HepG2 (cell line): ENCODE measurements at regions not wholly inside any gene's neighbourhood (a gene's known extent, or its start where the extent isn't known, plus 50 kb on each side); places are given as distances from the start of the nearest gene placed in this dataset.

Source experiments
- CSRNP1 ChIP-seq: sonication (generic); formaldehyde crosslinking; IDR thresholded peaks from 2 replicates; pipeline ENCODE4 v1.8.1; 2023; ENCODE audit warnings: mild to moderate bottlenecking, missing genetic modification reagents
- E2F5 ChIP-seq: sonication (generic); formaldehyde crosslinking; conservative IDR thresholded peaks from 2 replicates; pipeline ENCODE4 v1.4.0; 2020; ENCODE audit warnings: missing genetic modification reagents
- JARID2 ChIP-seq: sonication (generic); formaldehyde crosslinking; IDR thresholded peaks from 2 replicates; pipeline ENCODE4 v1.8.1; 2023; ENCODE audit warnings: missing genetic modification reagents, inconsistent platforms; ENCODE audit not compliant: insufficient replicate concordance
- KDM3A ChIP-seq: IDR thresholded peaks from 2 replicates; pipeline ENCODE4 v1.6.1; 2018; ENCODE audit warnings: low read depth, missing compliant biosample characterization
- NFATC3 ChIP-seq: sonication (generic); formaldehyde crosslinking; IDR thresholded peaks from 2 replicates; pipeline ENCODE4 v1.5.1; 2020; ENCODE audit warnings: mild to moderate bottlenecking, missing genetic modification reagents
- RBAK ChIP-seq: sonication (generic); formaldehyde crosslinking; IDR thresholded peaks from 2 replicates; pipeline ENCODE4 v1.5.1; 2020; ENCODE audit warnings: mild to moderate bottlenecking, missing genetic modification reagents
- SOX5 ChIP-seq: IDR thresholded peaks from 2 replicates; pipeline ENCODE4 v1.6.1; 2016; ENCODE audit warnings: borderline replicate concordance
- U2AF2 ChIP-seq: fragments of 200-400 bp; formaldehyde crosslinking; IDR thresholded peaks from 2 replicates; pipeline ENCODE4 v1.6.1; 2017; ENCODE audit warnings: low read depth, mild to moderate bottlenecking, low read length
- ZHX1 ChIP-seq: sonication (generic); formaldehyde crosslinking; IDR thresholded peaks from 2 replicates; pipeline ENCODE4 v1.8.1; 2022; ENCODE audit warnings: low read depth, mild to moderate bottlenecking, missing genetic modification reagents
- ZMYM4 ChIP-seq: sonication (generic); formaldehyde crosslinking; IDR thresholded peaks from 2 replicates; pipeline ENCODE4 v1.8.1; 2023; ENCODE audit warnings: mild to moderate bottlenecking, missing genetic modification reagents
- ZNF180 ChIP-seq: sonication (generic); formaldehyde crosslinking; IDR thresholded peaks from 2 replicates; pipeline ENCODE4 v1.4.0; 2020; ENCODE audit warnings: low read depth, missing genetic modification reagents, borderline replicate concordance
- ZNF329 ChIP-seq: sonication (generic); formaldehyde crosslinking; IDR thresholded peaks from 2 replicates; pipeline ENCODE4 v1.9.0; 2021; ENCODE audit warnings: low read depth, mild to moderate bottlenecking, missing genetic modification reagents
- ZNF33A ChIP-seq: sonication (generic); formaldehyde crosslinking; IDR thresholded peaks from 2 replicates; pipeline ENCODE4 v1.5.1; 2020; ENCODE audit warnings: missing genetic modification reagents, mild to moderate bottlenecking, moderate library complexity, borderline replicate concordance
- ZNF775 ChIP-seq: sonication (generic); formaldehyde crosslinking; IDR thresholded peaks from 2 replicates; pipeline ENCODE4 v1.4.0; 2020; ENCODE audit warnings: missing genetic modification reagents, mild to moderate bottlenecking, moderate library complexity, borderline replicate concordance
- TF ChIP-seq, protein P1 (sequence below): sonication (generic); formaldehyde crosslinking; IDR thresholded peaks from 2 replicates; pipeline ENCODE4 v1.4.0; 2020; ENCODE audit warnings: mild to moderate bottlenecking, missing genetic modification reagents
- TF ChIP-seq, protein P2 (sequence below): sonication (generic); formaldehyde crosslinking; IDR thresholded peaks from 2 replicates; pipeline ENCODE4 v1.5.1; 2020; ENCODE audit warnings: missing genetic modification reagents, mild to moderate bottlenecking, borderline replicate concordance
- TF ChIP-seq, protein P3 (sequence below): sonication (generic); formaldehyde crosslinking; conservative IDR thresholded peaks from 2 replicates; pipeline ENCODE4 v1.4.0; 2020; ENCODE audit warnings: missing genetic modification reagents

DNA sequence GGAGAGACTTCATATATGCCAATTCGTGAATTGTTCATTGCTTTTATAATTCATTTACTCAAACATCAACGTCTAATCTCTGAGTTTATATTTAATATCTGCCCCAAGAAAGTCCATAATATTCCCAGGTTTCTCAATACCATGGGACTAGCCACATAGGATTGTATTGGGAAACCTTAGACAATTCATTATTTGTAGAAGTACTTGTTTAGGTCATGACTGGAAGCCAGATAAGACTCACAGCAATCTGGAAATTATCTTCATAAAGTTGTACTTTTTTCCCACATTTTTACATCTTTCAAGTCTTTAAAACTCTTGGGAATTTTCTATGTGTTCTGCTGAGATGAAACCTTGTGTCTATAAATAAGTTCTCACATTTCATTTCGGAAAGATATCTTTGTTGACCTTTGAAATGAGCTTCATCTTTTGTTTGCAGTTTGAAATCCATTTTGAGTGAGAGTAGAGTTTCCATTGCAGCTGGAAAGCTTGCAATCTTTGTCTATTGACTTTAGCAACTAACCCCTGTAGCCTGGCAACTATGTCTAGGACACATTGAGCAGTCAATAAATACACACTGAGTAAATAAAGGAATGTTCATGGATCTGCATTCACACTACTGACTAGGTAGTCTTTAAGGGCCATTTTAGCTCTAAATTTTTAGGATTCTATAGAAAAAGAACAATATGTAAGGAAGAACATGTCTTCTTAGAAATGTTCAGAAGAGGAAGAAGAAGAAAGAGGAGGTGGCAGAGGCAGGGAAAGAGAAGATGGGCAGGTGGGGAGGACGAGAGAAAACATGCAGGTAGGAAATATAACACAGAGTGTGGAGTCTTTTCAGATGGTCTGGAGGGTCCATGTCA, 154.4 kb downstream of the LRIG3 start (continued):
- TF ChIP-seq ZMYM4 (CRISPR knock-in tag) (peak; percentile 72; the same call in 1 of the 2 replicates), E2F5 (no peak), SOX5 (CRISPR knock-in tag) (peak; percentile 89), JARID2 (CRISPR knock-in tag) (no peak), CSRNP1 (no peak), U2AF2 (no peak), ZNF329 (no peak), NFATC3 (no peak), ZNF775 (CRISPR knock-in tag) (no peak), ZHX1 (no peak), ZNF33A (CRISPR knock-in tag) (no peak), ZNF180 (CRISPR knock-in tag) (no peak), KDM3A (CRISPR knock-in tag) (0 out of 2 replicates have a peak, but pooled peaks have one; percentile 56), RBAK (CRISPR knock-in tag) (no peak)
- TF ChIP-seq, protein P1, sequence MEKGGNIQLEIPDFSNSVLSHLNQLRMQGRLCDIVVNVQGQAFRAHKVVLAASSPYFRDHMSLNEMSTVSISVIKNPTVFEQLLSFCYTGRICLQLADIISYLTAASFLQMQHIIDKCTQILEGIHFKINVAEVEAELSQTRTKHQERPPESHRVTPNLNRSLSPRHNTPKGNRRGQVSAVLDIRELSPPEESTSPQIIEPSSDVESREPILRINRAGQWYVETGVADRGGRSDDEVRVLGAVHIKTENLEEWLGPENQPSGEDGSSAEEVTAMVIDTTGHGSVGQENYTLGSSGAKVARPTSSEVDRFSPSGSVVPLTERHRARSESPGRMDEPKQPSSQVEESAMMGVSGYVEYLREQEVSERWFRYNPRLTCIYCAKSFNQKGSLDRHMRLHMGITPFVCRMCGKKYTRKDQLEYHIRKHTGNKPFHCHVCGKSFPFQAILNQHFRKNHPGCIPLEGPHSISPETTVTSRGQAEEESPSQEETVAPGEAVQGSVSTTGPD, result no peak
- TF ChIP-seq, protein P2, sequence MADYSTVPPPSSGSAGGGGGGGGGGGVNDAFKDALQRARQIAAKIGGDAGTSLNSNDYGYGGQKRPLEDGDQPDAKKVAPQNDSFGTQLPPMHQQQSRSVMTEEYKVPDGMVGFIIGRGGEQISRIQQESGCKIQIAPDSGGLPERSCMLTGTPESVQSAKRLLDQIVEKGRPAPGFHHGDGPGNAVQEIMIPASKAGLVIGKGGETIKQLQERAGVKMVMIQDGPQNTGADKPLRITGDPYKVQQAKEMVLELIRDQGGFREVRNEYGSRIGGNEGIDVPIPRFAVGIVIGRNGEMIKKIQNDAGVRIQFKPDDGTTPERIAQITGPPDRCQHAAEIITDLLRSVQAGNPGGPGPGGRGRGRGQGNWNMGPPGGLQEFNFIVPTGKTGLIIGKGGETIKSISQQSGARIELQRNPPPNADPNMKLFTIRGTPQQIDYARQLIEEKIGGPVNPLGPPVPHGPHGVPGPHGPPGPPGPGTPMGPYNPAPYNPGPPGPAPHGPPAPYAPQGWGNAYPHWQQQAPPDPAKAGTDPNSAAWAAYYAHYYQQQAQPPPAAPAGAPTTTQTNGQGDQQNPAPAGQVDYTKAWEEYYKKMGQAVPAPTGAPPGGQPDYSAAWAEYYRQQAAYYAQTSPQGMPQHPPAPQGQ, result no peak
- TF ChIP-seq, protein P3, sequence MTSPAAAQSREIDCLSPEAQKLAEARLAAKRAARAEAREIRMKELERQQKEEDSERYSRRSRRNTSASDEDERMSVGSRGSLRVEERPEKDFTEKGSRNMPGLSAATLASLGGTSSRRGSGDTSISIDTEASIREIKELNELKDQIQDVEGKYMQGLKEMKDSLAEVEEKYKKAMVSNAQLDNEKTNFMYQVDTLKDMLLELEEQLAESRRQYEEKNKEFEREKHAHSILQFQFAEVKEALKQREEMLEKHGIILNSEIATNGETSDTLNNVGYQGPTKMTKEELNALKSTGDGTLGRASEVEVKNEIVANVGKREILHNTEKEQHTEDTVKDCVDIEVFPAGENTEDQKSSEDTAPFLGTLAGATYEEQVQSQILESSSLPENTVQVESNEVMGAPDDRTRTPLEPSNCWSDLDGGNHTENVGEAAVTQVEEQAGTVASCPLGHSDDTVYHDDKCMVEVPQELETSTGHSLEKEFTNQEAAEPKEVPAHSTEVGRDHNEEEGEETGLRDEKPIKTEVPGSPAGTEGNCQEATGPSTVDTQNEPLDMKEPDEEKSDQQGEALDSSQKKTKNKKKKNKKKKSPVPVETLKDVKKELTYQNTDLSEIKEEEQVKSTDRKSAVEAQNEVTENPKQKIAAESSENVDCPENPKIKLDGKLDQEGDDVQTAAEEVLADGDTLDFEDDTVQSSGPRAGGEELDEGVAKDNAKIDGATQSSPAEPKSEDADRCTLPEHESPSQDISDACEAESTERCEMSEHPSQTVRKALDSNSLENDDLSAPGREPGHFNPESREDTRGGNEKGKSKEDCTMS (CRISPR knock-in tag), result no peak
